Activated CD4-positive, alpha-beta memory T cell treated with anti-CD3 and anti-CD28 coated beads for 36 hours (primary cell): ENCODE measurements at regions not wholly inside any gene's neighbourhood (a gene's known extent, or its start where the extent isn't known, plus 50 kb on each side); places are given as distances from the start of the nearest gene placed in this dataset.
"Not testable (repeated sequence)": the region's sequence is repeated elsewhere in the genome, so short reads cannot be mapped to it uniquely, and the experiment has no call there.

ENCODE experiments used
- CTCF ChIA-PET: fragments of 350-600 bp; sonication (Branson Sonifier 250); formaldehyde crosslinking; loops from one replicate; lab custom pipeline; 2021; ENCODE audit warnings: antibody characterized with exemption, inconsistent platforms; lab: Charles Lee
- POLR2A ChIA-PET: fragments of 350-600 bp; sonication (Branson Sonifier 250); formaldehyde crosslinking; loops from one replicate; lab custom pipeline; 2021; ENCODE audit warnings: antibody characterized with exemption; lab: Charles Lee
- DNase-seq: peaks from one replicate; pipeline ENCODE4 v3.0.0-alpha.2; 2020
- H3K27ac Mint-ChIP-seq: one replicate; pipeline ENCODE4 v1.8.0; 2021; ENCODE audit warnings: mixed read lengths
- H3K27me3 Mint-ChIP-seq: one replicate; pipeline ENCODE4 v1.8.0; 2021; ENCODE audit warnings: mixed read lengths
- H3K36me3 Mint-ChIP-seq: one replicate; pipeline ENCODE4 v1.8.0; 2021; ENCODE audit warnings: mixed read lengths
- H3K4me1 Mint-ChIP-seq: one replicate; pipeline ENCODE4 v1.8.0; 2021; ENCODE audit warnings: low read depth, mixed read lengths
- H3K4me3 Mint-ChIP-seq: one replicate; pipeline ENCODE4 v1.8.0; 2021; ENCODE audit warnings: mild to moderate bottlenecking, mixed read lengths
- H3K9me3 Mint-ChIP-seq: one replicate; pipeline ENCODE4 v1.8.0; 2021; ENCODE audit warnings: mixed read lengths
- intact Hi-C: fragments of 100-400 bp; cut with micrococcal nuclease; formaldehyde crosslinking; loops from one replicate; pipeline ENCODE4 v1.15.1; 2023

DNA sequence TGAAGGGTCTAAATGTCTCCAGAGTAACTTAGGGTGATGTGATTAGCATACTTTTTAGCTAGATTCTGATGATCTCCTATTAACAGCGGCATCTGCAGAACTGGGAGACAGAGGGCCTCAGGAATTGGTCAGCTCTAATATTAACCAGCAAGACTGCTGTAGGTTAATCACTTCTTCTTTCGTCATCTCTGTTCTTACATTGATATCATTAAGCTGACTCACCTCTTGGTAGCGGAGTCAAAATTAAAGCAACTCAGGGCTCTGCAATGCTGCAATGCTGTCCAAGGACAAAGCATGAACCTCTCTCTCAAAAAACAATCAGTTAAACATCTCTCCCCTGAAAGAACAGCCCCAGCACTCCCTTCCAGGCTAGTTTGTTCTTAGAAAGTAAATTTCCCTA is 57.5 kb upstream of the TRA2B start:
- Mint-ChIP-seq H3K36me3 (no peaks in the 10 kb centered on the region), H3K27me3 (peaks cover 7% of the 10 kb centered on the region), H3K9me3 (no peaks in the 10 kb centered on the region), H3K4me1 (no peaks in the 10 kb centered on the region), H3K27ac (no peak overlapping the region), H3K4me3 (no peak overlapping the region)
- ChIA-PET CTCF (interaction anchor here (0.9 to 3.2 kb wide), 5 partner anchors 12 to 622 kb away, joined by 3 to 11 read pairs (median 10); no protein-coding TSS in a partner anchor), POLR2A (no interaction called here)
- no peak for DNase-seq
- intact Hi-C loops: no loop called here

- Mint-ChIP-seq H3K9me3 (no peaks in the 10 kb centered on the region), H3K36me3 (no peaks in the 10 kb centered on the region)
- intact Hi-C loops: no loop called here
Observed at GRCh38 chr3:185992831-185993374, 55.1 kb upstream of the TRA2B start.

DNA sequence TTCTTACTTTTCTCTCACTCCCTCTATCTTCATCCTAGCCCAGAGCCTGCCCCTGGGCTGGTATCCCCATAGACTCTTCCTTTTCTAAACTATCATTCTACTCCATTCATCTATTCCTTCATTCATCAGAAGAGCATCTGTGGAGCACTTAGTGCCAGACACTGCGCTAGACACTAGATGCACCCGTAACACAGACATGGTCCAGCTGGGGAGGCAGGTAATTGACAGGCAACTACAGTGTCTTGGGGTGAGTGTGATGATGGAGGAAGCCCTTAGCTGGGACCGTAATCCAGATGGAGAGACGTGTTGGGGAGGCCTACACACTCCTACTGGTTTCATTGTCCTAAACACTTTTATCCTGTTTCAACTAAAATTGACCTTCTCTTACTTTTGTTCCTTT is 53.2 kb upstream of the TRA2B start:
- H3K9me3 Mint-ChIP-seq, H3K4me1 Mint-ChIP-seq, intact Hi-C loops, POLR2A ChIA-PET, CTCF ChIA-PET, H3K27me3 Mint-ChIP-seq, H3K27ac Mint-ChIP-seq, DNase-seq, H3K36me3 Mint-ChIP-seq, H3K4me3 Mint-ChIP-seq: not testable (repeated sequence)

More at GRCh38 chr3:185992831-185993374, 55.1 kb upstream of the TRA2B start:
- ChIA-PET POLR2A (no interaction called here), CTCF (interaction anchor here (1.2 to 1.7 kb wide), 3 partner anchors 10 to 624 kb away, joined by 4 to 6 read pairs (median 5); no protein-coding TSS in a partner anchor)
- no peaks in the 10 kb centered on the region for H3K4me1 Mint-ChIP-seq
- DNase-seq: no peak
- H3K27me3 Mint-ChIP-seq: peaks cover 3% of the 10 kb centered on the region
- no peak overlapping the region for H3K4me3 Mint-ChIP-seq
- H3K27ac Mint-ChIP-seq: no peak overlapping the region

DNA sequence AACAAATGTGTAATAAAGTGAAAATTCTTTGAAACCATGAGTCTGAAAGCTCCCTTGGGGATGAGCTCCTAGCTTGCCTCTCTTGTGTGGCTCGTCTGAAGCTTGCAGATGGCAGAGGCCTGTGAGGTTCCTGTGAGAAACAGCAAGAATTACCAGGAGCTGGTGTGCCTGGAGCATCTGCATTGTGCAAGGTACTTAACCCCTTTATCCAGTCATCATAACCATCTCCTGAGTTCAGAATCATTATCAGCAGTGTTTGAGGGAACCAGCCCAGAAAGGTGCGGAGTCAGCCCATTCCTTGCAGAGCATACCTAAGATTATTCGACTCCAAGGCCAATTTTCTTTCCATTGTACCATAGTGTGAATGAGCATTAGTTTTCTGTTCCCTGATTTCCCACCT is 51.7 kb upstream of the TRA2B start:
- Mint-ChIP-seq H3K27ac (no peak overlapping the region), H3K4me3 (no peak overlapping the region), H3K9me3 (no peaks in the 10 kb centered on the region), H3K27me3 (peaks cover 3% of the 10 kb centered on the region), H3K4me1 (no peaks in the 10 kb centered on the region), H3K36me3 (no peaks in the 10 kb centered on the region)
- intact Hi-C loops: no loop called here
- POLR2A ChIA-PET: interaction anchor here (0.6 kb wide), 1 partner anchor 551 kb away, joined by 3 read pairs; no protein-coding TSS in a partner anchor
- CTCF ChIA-PET: interaction anchor here (2.2 kb wide), 1 partner anchor 11 kb away, joined by 11 read pairs; no protein-coding TSS in a partner anchor
- no peak for DNase-seq

- H3K27me3 Mint-ChIP-seq: peaks cover 3% of the 10 kb centered on the region
- DNase-seq: no peak
- CTCF ChIA-PET: interaction anchor here (2.2 kb wide), 1 partner anchor 11 kb away, joined by 11 read pairs; no protein-coding TSS in a partner anchor
- H3K9me3 Mint-ChIP-seq: no peaks in the 10 kb centered on the region
- H3K4me1 Mint-ChIP-seq: no peaks in the 10 kb centered on the region
- intact Hi-C loops: no loop called here
- H3K4me3 Mint-ChIP-seq: no peak overlapping the region
- no peaks in the 10 kb centered on the region for H3K36me3 Mint-ChIP-seq
- POLR2A ChIA-PET: interaction anchor here (0.6 kb wide), 1 partner anchor 551 kb away, joined by 3 read pairs; no protein-coding TSS in a partner anchor
- H3K27ac Mint-ChIP-seq: no peak overlapping the region
Observed at GRCh38 chr3:185988816-185989175, 51.0 kb upstream of the TRA2B start.

DNA sequence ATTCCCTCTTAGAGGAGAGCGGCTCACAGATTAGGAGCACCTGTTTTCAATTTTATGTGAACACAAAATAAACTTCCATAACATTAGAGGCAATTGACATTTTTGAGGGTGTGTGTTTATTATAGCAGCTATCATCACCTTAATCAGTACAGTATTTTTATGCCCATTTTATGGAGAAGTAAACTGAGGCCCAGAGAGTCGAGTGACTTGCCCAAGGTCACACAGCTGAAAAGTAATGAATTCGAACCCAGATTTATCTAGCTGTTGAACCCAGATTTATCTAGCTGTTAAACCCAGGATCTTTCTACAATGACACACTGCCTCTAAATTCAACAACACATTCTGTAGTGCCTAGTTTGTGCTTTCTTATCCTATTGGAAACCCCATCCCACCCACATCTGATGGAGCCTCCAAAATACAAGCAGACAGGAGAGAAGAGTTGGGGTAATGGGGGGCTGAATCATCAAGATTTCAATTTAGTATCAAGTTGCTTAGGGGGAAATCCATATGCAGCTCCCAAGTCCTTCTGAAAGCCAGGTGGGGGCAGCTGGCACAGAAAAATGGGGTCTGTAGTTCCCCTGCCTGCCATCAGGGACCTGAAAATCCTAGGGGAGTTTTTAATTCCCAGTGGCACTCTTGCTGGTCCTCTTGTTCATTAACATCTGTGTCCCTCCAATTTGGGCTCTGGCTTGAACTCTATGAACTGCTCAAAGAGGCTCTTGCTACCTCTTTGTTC is 50.4 kb upstream of the TRA2B start:
- Mint-ChIP-seq H3K27me3 (peaks cover 4% of the 10 kb centered on the region), H3K27ac (no peak overlapping the region), H3K4me3 (no peak overlapping the region), H3K4me1 (peaks cover 4% of the 10 kb centered on the region), H3K9me3 (no peaks in the 10 kb centered on the region), H3K36me3 (no peaks in the 10 kb centered on the region)
- CTCF ChIA-PET: interaction anchor here (1.2 to 2.2 kb wide), 3 partner anchors 10 to 553 kb away, joined by 3 to 11 read pairs (median 4); no protein-coding TSS in a partner anchor
- DNase-seq: no peak
- intact Hi-C loops: no loop called here
- POLR2A ChIA-PET: no interaction called here
